Stomach (tissue), 8 donors: ENCODE measurements at regions not wholly inside any gene's neighbourhood (a gene's known extent, or its start where the extent isn't known, plus 50 kb on each side); places are given as distances from the start of the nearest gene placed in this dataset.

ENCODE experiments used
- DNase-seq, 2 donors: peaks; one replicate each; pipeline versions ENCODE4 v3.0.0 to v3.0.0-alpha.2; 2013 to 2019
- H3K27ac ChIP-seq, 5 donors: fragments of 200-600 bp in 4 of 5; sonication (generic) in 4 of 5; one replicate each; pipeline ENCODE4 v1.5.1; 2013 to 2019; ENCODE audit warnings: mild to moderate bottlenecking in 1 of 5, moderate library complexity in 1 of 5
- H3K27me3 ChIP-seq, 3 donors: fragments of 200-600 bp; sonication (generic); one replicate each; pipeline ENCODE4 v1.5.1; 2017 to 2019; ENCODE audit warnings: mixed run types in 1 of 3
- H3K36me3 ChIP-seq, 4 donors: fragments of 200-600 bp; sonication (generic); 1 replicate in 3 of 4; 2 replicates in 1 of 4; pipeline ENCODE4 v1.5.1; 2016 to 2019
- H3K4me1 ChIP-seq, 4 donors: fragments of 200-600 bp; sonication (generic); one replicate each; pipeline ENCODE4 v1.5.1; 2016 to 2019
- H3K4me3 ChIP-seq, 4 donors: fragments of 200-600 bp; sonication (generic) in 3 of 4; one replicate each; pipeline ENCODE4 v1.5.1; 2016 to 2019; ENCODE audit warnings: mild to moderate bottlenecking in 1 of 4
- H3K9me3 ChIP-seq, 4 donors: fragments of 200-600 bp; sonication (generic); one replicate each; pipeline ENCODE4 v1.5.1; 2016 to 2019
- CTCF ChIP-seq, 7 experiments: fragments of 450-650 bp in 4 of 7; fragments of 200-600 bp in 3 of 7; sonication (generic) in 3 of 7; IDR thresholded peaks; one replicate each; pipeline ENCODE4 v1.5.1; 2016 to 2019; ENCODE audit warnings: antibody characterized with exemption in 7 of 7, control low read depth in 2 of 7, mild to moderate bottlenecking in 1 of 7
- EP300 ChIP-seq: sonication (generic); formaldehyde crosslinking; IDR thresholded peaks from one replicate; pipeline ENCODE4 v1.6.1; 2017; ENCODE audit warnings: antibody characterized with exemption
- POLR2A ChIP-seq, 4 donors: fragments of 450-650 bp; IDR thresholded peaks; one replicate each; pipeline ENCODE4 v1.6.1; 2016; ENCODE audit warnings: antibody characterized with exemption in 4 of 4, control low read depth in 2 of 4, mild to moderate bottlenecking in 1 of 4, moderate library complexity in 1 of 4
- POLR2AphosphoS5 ChIP-seq, 3 donors: sonication (generic); formaldehyde crosslinking; IDR thresholded peaks; one replicate each; pipeline ENCODE4 v1.6.1; 2016; ENCODE audit warnings: antibody characterized with exemption in 3 of 3
- WGBS, 5 donors: extraction: QIAGEN DNeasy Blood & Tissue Kit in 3 of 5; methylation state at CpG; one replicate each; pipeline versions ENCODE4 v1.1.5 to v1.1.7; 2013 to 2018; 5-methylcytosine and 5-hydroxymethylcytosine counted together
- intact Hi-C: fragments of 100-400 bp; cut with DNase I; formaldehyde crosslinking; loops from one replicate; pipeline ENCODE4 v1.15.1; 2023; ENCODE audit warnings: low total_unique reads
- donor health status: healthy with polysubstance abuse.
- donor health status: Bipolar disorder and iron deficiency.
- donor health status: healthy.

- H3K36me3 ChIP-seq: no peaks in the 10 kb centered on the region
- no peak for TF ChIP-seq EP300
- no peak for TF ChIP-seq POLR2A (IDR thresholded peaks at IDR 0.05)
- TF ChIP-seq POLR2AphosphoS5 (IDR thresholded peaks at IDR 0.05): no peak
- no peak for TF ChIP-seq CTCF (IDR thresholded peaks at IDR 0.05)
- no peak overlapping the region for H3K4me3 ChIP-seq
- intact Hi-C loops: no loop called here
- peaks cover 0 to 6% (median 0%) of the 10 kb centered on the region in 3 donors for H3K27me3 ChIP-seq
- 59 to 65% (median 61%) methylated on average over 3 of the region's 3 CpGs for WGBS, 5 donors
- DNase-seq: peak in 1 of 2 donors; percentile 74
- no peaks in the 10 kb centered on the region for H3K9me3 ChIP-seq
- peak overlapping the region in 1 of 5 donors; percentile 31 for H3K27ac ChIP-seq
- H3K4me1 ChIP-seq: peaks cover 0 to 7% (median 6%) of the 10 kb centered on the region in 4 donors
Observed at GRCh38 chr6:133833949-133834359, 55.0 kb upstream of the TCF21 start.

GRCh38 chr6:133834472-133835170 is 54.3 kb upstream of the TCF21 start:
- no peak for DNase-seq
- Histone ChIP-seq H3K27ac (peak overlapping the region in 1 of 5 donors; percentile 31), H3K36me3 (no peaks in the 10 kb centered on the region), H3K4me3 (no peak overlapping the region), H3K4me1 (peaks cover 0 to 7% (median 6%) of the 10 kb centered on the region in 4 donors), H3K9me3 (no peaks in the 10 kb centered on the region), H3K27me3 (peaks cover 0 to 6% (median 0%) of the 10 kb centered on the region in 3 donors)
- intact Hi-C loops: no loop called here
- 68 to 87% (median 75%) methylated on average over 2 of the region's 2 CpGs for WGBS, 5 donors
- no peak for TF ChIP-seq EP300
- no peak for TF ChIP-seq POLR2A (IDR thresholded peaks at IDR 0.05)
- TF ChIP-seq POLR2AphosphoS5 (IDR thresholded peaks at IDR 0.05): no peak
- no peak for TF ChIP-seq CTCF (IDR thresholded peaks at IDR 0.05)

GRCh38 chr6:133835901-133836300 is 53.0 kb upstream of the TCF21 start:
- TF ChIP-seq POLR2AphosphoS5 (IDR thresholded peaks at IDR 0.05) (no peak), CTCF (IDR thresholded peaks at IDR 0.05) (no peak), EP300 (no peak), POLR2A (IDR thresholded peaks at IDR 0.05) (no peak)

GRCh38 chr6:133837801-133838349 is 51.0 kb upstream of the TCF21 start:
- Histone ChIP-seq H3K9me3 (no peaks in the 10 kb centered on the region), H3K36me3 (no peaks in the 10 kb centered on the region), H3K27me3 (peaks cover 0 to 6% (median 0%) of the 10 kb centered on the region in 3 donors), H3K4me3 (peak overlapping the region; percentile 40 to 50 (median 45)), H3K27ac (peak overlapping the region in 2 of 5 donors; percentile 24 to 31), H3K4me1 (peaks cover 0 to 7% (median 6%) of the 10 kb centered on the region in 4 donors)
- TF ChIP-seq EP300: no peak
- no peak for TF ChIP-seq POLR2A (IDR thresholded peaks at IDR 0.05)
- TF ChIP-seq CTCF (IDR thresholded peaks at IDR 0.05): peak in 5 of 7 experiments; percentile 45 to 78 (median 72)
- no peak for TF ChIP-seq POLR2AphosphoS5 (IDR thresholded peaks at IDR 0.05)
- DNase-seq: peak; percentile 77 to 79
- 11 to 31% (median 14%) methylated on average over 20 to 30 of the region's 30 CpGs for WGBS, 5 donors
- intact Hi-C loops: no loop called here

More at GRCh38 chr6:133835901-133836300, 53.0 kb upstream of the TCF21 start:
- Histone ChIP-seq H3K36me3 (no peaks in the 10 kb centered on the region), H3K9me3 (no peaks in the 10 kb centered on the region), H3K27me3 (peaks cover 0 to 6% (median 0%) of the 10 kb centered on the region in 3 donors), H3K4me3 (no peak overlapping the region), H3K4me1 (peaks cover 0 to 7% (median 6%) of the 10 kb centered on the region in 4 donors), H3K27ac (no peak overlapping the region)
- peak in 1 of 2 donors; percentile 27 for DNase-seq
- WGBS, 5 donors: 92 to 95% (median 93%) methylated on average over 4 of the region's 4 CpGs
- intact Hi-C loops: no loop called here
